Activated CD8-positive, alpha-beta memory T cell treated with anti-CD3 and anti-CD28 coated beads, Interleukin-2, amount 50 U/mL, for 48 hours (primary cell): ENCODE measurements at regions not wholly inside any gene's neighbourhood (a gene's known extent, or its start where the extent isn't known, plus 50 kb on each side); places are given as distances from the start of the nearest gene placed in this dataset.

Source experiments
- DNase-seq: peaks from one replicate; pipeline ENCODE4 v3.0.0-alpha.2; 2020

GRCh38 chr9:135198144-135198543, 110.7 kb downstream of the OLFM1 start:
- no peak for DNase-seq

- no peak for DNase-seq
Observed at GRCh38 chr9:135198586-135199285, 111.3 kb downstream of the OLFM1 start.

- DNase-seq = no peak
Observed at GRCh38 chr9:135199489-135199888, 112.0 kb downstream of the OLFM1 start.

GRCh38 chr9:135201711-135202110, 114.2 kb downstream of the OLFM1 start:
- DNase-seq = no peak

- no peak for DNase-seq
Observed at GRCh38 chr9:135204177-135204576, 116.7 kb downstream of the OLFM1 start.

GRCh38 chr9:135209136-135209535, 121.7 kb downstream of the OLFM1 start:
- no peak for DNase-seq

GRCh38 chr9:135209852-135210251, 122.4 kb downstream of the OLFM1 start:
- no peak for DNase-seq

GRCh38 chr9:135210676-135211523, 123.4 kb downstream of the OLFM1 start:
- no peak for DNase-seq

GRCh38 chr9:135211524-135211890, 124.0 kb downstream of the OLFM1 start:
- no peak for DNase-seq

- no peak for DNase-seq
Observed at GRCh38 chr9:135212961-135213360, 125.5 kb downstream of the OLFM1 start.

- no peak for DNase-seq
Observed at GRCh38 chr9:135213566-135213965, 126.1 kb downstream of the OLFM1 start.

- no peak for DNase-seq
Observed at GRCh38 chr9:135214054-135214640, 126.7 kb downstream of the OLFM1 start.

- DNase-seq = no peak
Observed at GRCh38 chr9:135214706-135215105, 127.2 kb downstream of the OLFM1 start.

- no peak for DNase-seq
Observed at GRCh38 chr9:135215571-135216161, 128.2 kb downstream of the OLFM1 start.

- no peak for DNase-seq
Observed at GRCh38 chr9:135216236-135216635, 128.8 kb downstream of the OLFM1 start.

GRCh38 chr9:135216791-135217441, 129.4 kb downstream of the OLFM1 start:
- no peak for DNase-seq

- no peak for DNase-seq
Observed at GRCh38 chr9:135217836-135218235, 130.4 kb downstream of the OLFM1 start.

- no peak for DNase-seq
Observed at GRCh38 chr9:135218331-135219225, 131.1 kb downstream of the OLFM1 start.

GRCh38 chr9:135219676-135220600, 132.5 kb downstream of the OLFM1 start:
- no peak for DNase-seq
